IMR-90 (cell line): ENCODE measurements at regions not wholly inside any gene's neighbourhood (a gene's known extent, or its start where the extent isn't known, plus 50 kb on each side); places are given as distances from the start of the nearest gene placed in this dataset.

Experiments used
- ATAC-seq: fragments of 200-7000 bp; cut with Tn5 transposase; 2 replicates; pipeline ENCODE4 v1.9.1; 2020; ENCODE audit warnings: low read depth, mild to moderate bottlenecking, moderate library complexity
- BruUV-seq: library from RNA; stranded (reverse); fragments of 400-500 nt; replicated peaks from 2 replicates; lab custom pipeline; 2021; lab: Mats Ljungman, UMichigan
- CTCF ChIA-PET: fragments of 300-600 bp; formaldehyde crosslinking; extraction: SDS; loops from one replicate; lab custom pipeline; 2021; ENCODE audit warnings: antibody characterized with exemption; lab: Yijun Ruan, JAX
- POLR2A ChIA-PET: fragments of 300-600 bp; sonication (Branson Sonifier 250); formaldehyde crosslinking; loops from one replicate; lab custom pipeline; 2022; ENCODE audit warnings: antibody characterized with exemption; ENCODE audit not compliant: unreplicated experiment; lab: Charles Lee
- DNase-seq: peaks from one replicate; pipeline ENCODE4 v3.0.0; 2013
- H2AFZ ChIP-seq: replicated peaks from 2 replicates; pipeline ENCODE3; 2013; ENCODE audit warnings: low read length, mild to moderate bottlenecking; ENCODE audit not compliant: poor library complexity
- H2AK5ac ChIP-seq: 2 replicates; pipeline ENCODE4 v1.6.1; 2013; ENCODE audit warnings: low read depth, low read length, inconsistent platforms
- H2AK9ac ChIP-seq: replicated peaks from 2 replicates; pipeline ENCODE3; 2013; ENCODE audit warnings: mild to moderate bottlenecking, low read depth, low read length, moderate library complexity; ENCODE audit not compliant: poor library complexity
- H2BK120ac ChIP-seq: 2 replicates; pipeline ENCODE4 v1.6.1; 2013; ENCODE audit warnings: low read depth, low read length, inconsistent platforms
- H2BK15ac ChIP-seq: 3 replicates; pipeline ENCODE4 v1.6.1; 2013; ENCODE audit warnings: low read depth, low read length, inconsistent platforms
- H2BK20ac ChIP-seq: 2 replicates; pipeline ENCODE4 v1.6.1; 2013; ENCODE audit warnings: low read depth, mild to moderate bottlenecking, inconsistent platforms, low read length, moderate library complexity
- H2BK5ac ChIP-seq: 2 replicates; pipeline ENCODE4 v1.6.1; 2013; ENCODE audit warnings: mild to moderate bottlenecking, low read depth, low read length, inconsistent platforms; ENCODE audit not compliant: poor library complexity, severe bottlenecking
- H3K14ac ChIP-seq: replicated peaks from 2 replicates; pipeline ENCODE4 v1.6.1; 2013; ENCODE audit warnings: low read depth, low read length, inconsistent platforms
- H3K18ac ChIP-seq: 2 replicates; pipeline ENCODE4 v1.6.1; 2013; ENCODE audit warnings: low read depth, low read length, control low read depth
- H3K23ac ChIP-seq: 2 replicates; pipeline ENCODE4 v1.6.1; 2013; ENCODE audit warnings: low read depth, low read length, inconsistent platforms
- H3K27ac ChIP-seq: 2 replicates; pipeline ENCODE4 v1.5.1; 2013; ENCODE audit warnings: mild to moderate bottlenecking, control low read depth, low read length; ENCODE audit not compliant: insufficient read depth
- H3K27me3 ChIP-seq: 2 replicates; pipeline ENCODE4 v1.6.1; 2013; ENCODE audit warnings: low read length; ENCODE audit not compliant: control insufficient read depth, insufficient read depth
- H3K36me3 ChIP-seq: 2 replicates; pipeline ENCODE4 v1.6.1; 2013; ENCODE audit warnings: low read length, mixed read lengths; ENCODE audit not compliant: control insufficient read depth, insufficient read depth
- H3K4ac ChIP-seq: 2 replicates; pipeline ENCODE4 v1.6.1; 2013; ENCODE audit warnings: low read depth, low read length, inconsistent platforms
- H3K4me1 ChIP-seq: 2 replicates; pipeline ENCODE4 v1.6.1; 2013; ENCODE audit warnings: low read length, mixed read lengths; ENCODE audit not compliant: control insufficient read depth, insufficient read depth
- H3K4me2 ChIP-seq: 2 replicates; pipeline ENCODE4 v1.6.1; 2013; ENCODE audit warnings: low read depth, mild to moderate bottlenecking, control low read depth, low read length, moderate library complexity
- H3K4me3 ChIP-seq: 2 replicates; pipeline ENCODE4 v1.5.1; 2013; ENCODE audit warnings: low read depth, mild to moderate bottlenecking, control low read depth, low read length, moderate library complexity; ENCODE audit not compliant: insufficient read depth
- H3K56ac ChIP-seq: 2 replicates; pipeline ENCODE4 v1.6.1; 2013; ENCODE audit warnings: low read length, inconsistent platforms; ENCODE audit not compliant: insufficient read depth; ENCODE audit errors: extremely low read depth
- H3K79me1 ChIP-seq, 2 experiments: 2 replicates each; pipeline ENCODE4 v1.6.1; 2013; ENCODE audit warnings: low read length in 2 of 2, inconsistent platforms in 1 of 2, low read depth in 1 of 2
- H3K9ac ChIP-seq: 2 replicates; pipeline ENCODE4 v1.6.1; 2013; ENCODE audit warnings: low read depth, low read length, control low read depth
- H3K9me1 ChIP-seq: 2 replicates; pipeline ENCODE4 v1.6.1; 2013; ENCODE audit warnings: low read length, inconsistent platforms; ENCODE audit not compliant: insufficient read depth
- H3K9me3 ChIP-seq: 2 replicates; pipeline ENCODE4 v1.6.1; 2013; ENCODE audit warnings: low read length; ENCODE audit not compliant: control insufficient read depth, insufficient read depth
- H4K20me1 ChIP-seq: 2 replicates; pipeline ENCODE4 v1.6.1; 2013; ENCODE audit warnings: low read length, inconsistent platforms; ENCODE audit not compliant: insufficient read depth
- H4K5ac ChIP-seq: 2 replicates; pipeline ENCODE4 v1.6.1; 2013; ENCODE audit warnings: mild to moderate bottlenecking, low read depth, low read length, control low read depth
- H4K8ac ChIP-seq, 2 experiments: 2 replicates each; pipeline ENCODE4 v1.6.1; 2013; ENCODE audit warnings: low read depth in 2 of 2, low read length in 2 of 2, control low read depth in 1 of 2, inconsistent platforms in 1 of 2
- H4K91ac ChIP-seq: 2 replicates; pipeline ENCODE4 v1.6.1; 2013; ENCODE audit warnings: low read depth, low read length, inconsistent platforms; ENCODE audit not compliant: insufficient read depth
- BHLHE40 ChIP-seq: fragments of 150-350 bp; IDR thresholded peaks from 2 replicates; pipeline ENCODE4 v1.6.1; 2016; ENCODE audit warnings: mild to moderate bottlenecking, low read depth, low read length
- CEBPB ChIP-seq: IDR thresholded peaks from 2 replicates; pipeline ENCODE4 v1.6.1; 2012; ENCODE audit warnings: low read depth, low read length, improper control_type of control experiment
- CHD1 ChIP-seq: IDR thresholded peaks from 2 replicates; pipeline ENCODE4 v1.6.1; 2012; ENCODE audit warnings: low read depth, low read length, improper control_type of control experiment
- CTCF ChIP-seq: conservative IDR thresholded peaks from 2 replicates; pipeline ENCODE4 v1.5.1; 2012; ENCODE audit warnings: mild to moderate bottlenecking, low read depth, low read length, improper control_type of control experiment
- ELK1 ChIP-seq: fragments of 150-350 bp; IDR thresholded peaks from 2 replicates; pipeline ENCODE4 v1.6.1; 2016; ENCODE audit warnings: low read depth, mild to moderate bottlenecking, low read length, moderate library complexity, borderline replicate concordance
- FOS ChIP-seq: fragments of 150-350 bp; IDR thresholded peaks from 2 replicates; pipeline ENCODE4 v1.6.1; 2016; ENCODE audit warnings: low read depth, low read length
- MAFK ChIP-seq: IDR thresholded peaks from 2 replicates; pipeline ENCODE4 v1.6.1; 2012; ENCODE audit warnings: low read depth, low read length, improper control_type of control experiment
- MAZ ChIP-seq: IDR thresholded peaks from 2 replicates; pipeline ENCODE4 v1.6.1; 2012; ENCODE audit warnings: low read depth, mild to moderate bottlenecking, low read length, improper control_type of control experiment, moderate library complexity, borderline replicate concordance
- MXI1 ChIP-seq: IDR thresholded peaks from 2 replicates; pipeline ENCODE4 v1.6.1; 2012; ENCODE audit warnings: low read depth, mild to moderate bottlenecking, low read length, moderate library complexity, borderline replicate concordance
- NFE2L2 ChIP-seq: fragments of 150-350 bp; IDR thresholded peaks from 2 replicates; pipeline ENCODE4 v1.6.1; 2016; ENCODE audit warnings: low read depth, mild to moderate bottlenecking, low read length
- POLR2A ChIP-seq: IDR thresholded peaks from 2 replicates; pipeline ENCODE4 v1.6.1; 2012; ENCODE audit warnings: mild to moderate bottlenecking, low read depth, low read length
- RCOR1 ChIP-seq: IDR thresholded peaks from 2 replicates; pipeline ENCODE4 v1.6.1; 2012; ENCODE audit warnings: mild to moderate bottlenecking, low read length, improper control_type of control experiment; ENCODE audit not compliant: insufficient replicate concordance
- RFX5 ChIP-seq: IDR thresholded peaks from 2 replicates; pipeline ENCODE4 v1.8.0; 2012; ENCODE audit warnings: low read depth, mild to moderate bottlenecking, low read length, moderate library complexity
- SMC3 ChIP-seq: fragments of 150-350 bp; IDR thresholded peaks from 2 replicates; pipeline ENCODE4 v1.6.1; 2016; ENCODE audit warnings: low read depth, mild to moderate bottlenecking, antibody characterized with exemption, low read length, moderate library complexity
- WGBS, 2 experiments: methylation state at CpG; one replicate each; pipeline versions ENCODE4 v1.1.5 to v1.1.7; 2013; ENCODE audit warnings: missing lambda C conversion rate in 2 of 2; ENCODE audit not compliant: insufficient read length in 1 of 2; ENCODE audit errors: extremely low coverage in 2 of 2; 5-methylcytosine and 5-hydroxymethylcytosine counted together
- dilution Hi-C: fragments of 300-500 bp; cut with HindIII; formaldehyde crosslinking; loops from one replicate; pipeline ENCODE4 v1.14.3; 2018; ENCODE audit warnings: low sequenced_read_pairs; ENCODE audit not compliant: unreplicated experiment
- in situ Hi-C: fragments of 300-500 bp; cut with MboI; formaldehyde crosslinking; loops from 3 replicates; pipeline ENCODE4 v1.14.3; 2019; ENCODE audit warnings: low sequenced_read_pairs, inconsistent platforms, mixed read lengths
- intact Hi-C: fragments of 100-400 bp; cut with micrococcal nuclease; formaldehyde crosslinking; loops from 2 replicates; pipeline ENCODE4 v1.10.0; 2022

GRCh38 chr11:69230856-69231425, 63.0 kb upstream of the MYEOV start:
- no peak overlapping the region for H2BK15ac ChIP-seq
- peaks cover 21% of the 10 kb centered on the region for H3K9me3 ChIP-seq
- dilution Hi-C loops, result no loop called here
- H3K18ac ChIP-seq, result no peak overlapping the region
- in situ Hi-C loops, result no loop called here
- H2AFZ ChIP-seq, result no peak overlapping the region
- H3K14ac ChIP-seq, result no peak overlapping the region
- no peaks in the 10 kb centered on the region for H3K79me1 ChIP-seq
- no peak overlapping the region for H2BK5ac ChIP-seq
- H3K27me3 ChIP-seq, result peaks cover 51% of the 10 kb centered on the region
- H3K36me3 ChIP-seq, result no peaks in the 10 kb centered on the region
- H3K9me1 ChIP-seq, result peaks cover 7% of the 10 kb centered on the region
- no peak overlapping the region for H3K4me2 ChIP-seq
- H4K5ac ChIP-seq, result no peak overlapping the region
- no peak overlapping the region for H2BK20ac ChIP-seq
- no peak overlapping the region for H3K27ac ChIP-seq
- no TSS peak for BruUV-seq
- no peak for DNase-seq
- no peak for ATAC-seq
- no peak overlapping the region for H2BK120ac ChIP-seq
- no peak overlapping the region for H2AK5ac ChIP-seq
- H3K56ac ChIP-seq, result no peak overlapping the region
- H4K8ac ChIP-seq, result no peak overlapping the region
- H3K9ac ChIP-seq, result no peak overlapping the region
- no peak overlapping the region for H3K23ac ChIP-seq
- intact Hi-C loops, result no loop called here
- WGBS, 2 experiments, result 57% methylated on average over 7 of the region's 9 CpGs; no CpG with 5 or more reads in 1 of the 2 experiments
- H3K4ac ChIP-seq, result no peak overlapping the region
- H4K91ac ChIP-seq, result no peak overlapping the region
- H3K4me3 ChIP-seq, result no peak overlapping the region
- H2AK9ac ChIP-seq, result no peak overlapping the region
- ChIA-PET CTCF (no interaction called here), POLR2A (no interaction called here)
- no peaks in the 10 kb centered on the region for H4K20me1 ChIP-seq
- no peaks in the 10 kb centered on the region for H3K4me1 ChIP-seq
- TF ChIP-seq NFE2L2 (no peak), BHLHE40 (no peak), CEBPB (no peak), ELK1 (no peak), RCOR1 (no peak), POLR2A (no peak), MAFK (no peak), SMC3 (no peak), CHD1 (no peak), FOS (no peak), RFX5 (no peak), CTCF (no peak), MXI1 (no peak), MAZ (no peak)
